ENCODE measurements at regions not wholly inside any gene's neighbourhood (a gene's known extent, or its start where the extent isn't known, plus 50 kb on each side); places are given as distances from the start of the nearest gene placed in this dataset.

GRCh38 chr2:23306401-23306800 is 78.6 kb upstream of the KLHL29 start:
- TF ChIP-seq CTCF (IDR thresholded peaks at IDR 0.05; ENCODE audit: low read depth, low read length) (no peak), EZH2phosphoT487 (IDR thresholded peaks at IDR 0.05; ENCODE audit: low read depth) (no peak)
